ENCODE measurements at regions not wholly inside any gene's neighbourhood (a gene's known extent, or its start where the extent isn't known, plus 50 kb on each side); places are given as distances from the start of the nearest gene placed in this dataset.

DNA sequence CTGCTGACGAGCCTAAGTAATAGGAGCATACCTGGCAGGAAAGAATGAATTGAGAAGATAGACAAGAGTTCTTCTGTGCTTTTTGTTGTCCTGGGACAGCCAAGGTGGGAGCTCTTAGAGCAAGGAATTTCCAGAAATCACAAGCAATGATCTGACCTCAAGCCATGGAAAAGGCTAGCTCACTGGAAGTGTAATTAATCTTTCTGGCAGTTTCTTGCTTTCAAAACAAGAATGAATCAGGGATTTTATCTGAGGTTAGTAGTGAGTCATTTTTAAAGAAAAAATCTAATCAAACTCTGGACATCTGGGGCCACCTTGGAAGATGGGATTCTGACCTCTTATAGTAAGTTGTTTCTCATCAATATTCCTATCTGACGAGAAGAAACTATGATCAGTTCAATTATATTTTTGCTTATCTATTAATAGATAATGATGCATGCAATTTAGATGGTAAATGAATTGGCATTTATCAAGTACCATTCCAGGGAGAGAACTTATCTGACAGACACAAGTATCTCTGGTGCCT lies 98.0 kb downstream of the ADCYAP1 start:
- no peaks in the 10 kb centered on the region for H3K36me3 Mint-ChIP-seq (ENCODE audit: low read depth)
- CTCF ChIA-PET: no interaction called here
- POLR2A ChIA-PET: no interaction called here
- no peaks in the 10 kb centered on the region for H3K4me1 Mint-ChIP-seq (ENCODE audit: low read depth)
- no peak overlapping the region for H3K27ac Mint-ChIP-seq
- no peaks in the 10 kb centered on the region for H3K9me3 Mint-ChIP-seq (ENCODE audit: insufficient read depth)
- H3K27me3 Mint-ChIP-seq (ENCODE audit: low read depth): no peaks in the 10 kb centered on the region
- no peak overlapping the region for H3K4me3 Mint-ChIP-seq
- ATAC-seq (no peak), DNase-seq (no peak)

DNA sequence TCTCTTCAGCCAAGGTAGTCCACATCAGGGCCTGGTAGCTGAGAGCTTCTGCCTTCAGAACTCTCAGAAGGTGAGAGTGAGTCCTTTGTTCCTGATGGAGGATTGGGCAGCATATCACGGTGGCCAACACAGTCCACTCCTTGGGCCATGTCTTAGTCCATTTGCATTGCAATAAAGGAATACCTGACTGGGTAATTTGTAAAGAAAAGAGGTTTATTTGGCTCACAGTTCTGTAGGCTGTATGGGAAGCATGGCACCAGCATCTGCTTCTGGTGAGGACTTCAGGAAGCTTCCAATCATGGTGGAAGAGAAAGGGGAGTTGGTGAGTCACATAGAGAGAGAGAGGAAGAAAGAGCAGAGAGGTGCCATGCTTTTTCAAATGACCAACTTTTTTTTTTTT lies 98.8 kb downstream of the ADCYAP1 start:
- ChIA-PET CTCF (no interaction called here), POLR2A (no interaction called here)
- Mint-ChIP-seq H3K27me3 (ENCODE audit: low read depth) (no peaks in the 10 kb centered on the region), H3K4me3 (no peak overlapping the region), H3K36me3 (ENCODE audit: low read depth) (no peaks in the 10 kb centered on the region), H3K4me1 (ENCODE audit: low read depth) (no peaks in the 10 kb centered on the region), H3K9me3 (ENCODE audit: insufficient read depth) (no peaks in the 10 kb centered on the region), H3K27ac (no peak overlapping the region)
- DNase-seq: no peak
- no peak for ATAC-seq

DNA sequence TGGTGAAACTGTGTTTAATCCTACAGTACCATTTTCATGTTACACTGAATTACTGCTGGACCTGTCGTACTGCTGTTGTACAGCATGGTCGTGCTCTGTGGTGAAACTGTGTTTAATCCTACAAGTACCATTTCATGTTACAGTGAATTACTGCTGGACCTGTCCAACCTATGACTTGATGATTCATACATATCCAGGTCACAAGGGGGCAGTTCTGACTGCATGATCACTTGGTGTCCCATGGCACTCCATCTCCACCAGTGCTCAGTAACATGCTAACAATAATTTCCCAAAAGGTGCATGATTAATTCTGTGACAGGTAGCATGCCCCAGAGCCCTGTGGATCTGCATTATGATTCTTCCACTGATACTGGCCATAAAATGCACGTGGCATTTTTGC lies 101.6 kb downstream of the ADCYAP1 start:
- ChIA-PET POLR2A (no interaction called here), CTCF (no interaction called here)
- ATAC-seq (no peak), DNase-seq (no peak)
- H3K4me1 Mint-ChIP-seq (ENCODE audit: low read depth): no peaks in the 10 kb centered on the region
- H3K36me3 Mint-ChIP-seq (ENCODE audit: low read depth): no peaks in the 10 kb centered on the region
- H3K27ac Mint-ChIP-seq: no peak overlapping the region
- no peaks in the 10 kb centered on the region for H3K9me3 Mint-ChIP-seq (ENCODE audit: insufficient read depth)
- no peak overlapping the region for H3K4me3 Mint-ChIP-seq
- H3K27me3 Mint-ChIP-seq (ENCODE audit: low read depth): no peaks in the 10 kb centered on the region

DNA sequence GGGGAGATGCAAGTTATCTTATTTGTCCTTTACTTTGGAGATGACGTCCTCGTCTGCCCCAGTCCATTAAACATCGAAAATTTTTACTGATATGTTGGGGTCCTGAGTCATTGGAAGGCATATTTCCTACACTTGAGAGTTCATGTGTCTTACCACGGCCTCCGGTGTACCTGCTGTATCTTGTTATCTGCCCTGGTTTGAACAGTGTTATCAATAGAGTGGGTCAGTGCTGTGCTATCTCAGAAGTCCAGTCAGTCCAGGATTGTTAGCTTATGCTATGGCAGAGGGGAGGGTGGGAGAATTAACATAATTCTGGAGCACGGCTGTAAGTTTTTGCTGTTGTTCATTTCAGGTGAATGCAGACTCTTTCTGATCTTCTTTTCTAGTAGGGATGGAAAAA lies 102.3 kb downstream of the ADCYAP1 start:
- no peak overlapping the region for H3K27ac Mint-ChIP-seq
- POLR2A ChIA-PET: no interaction called here
- no peaks in the 10 kb centered on the region for H3K9me3 Mint-ChIP-seq (ENCODE audit: insufficient read depth)
- H3K4me1 Mint-ChIP-seq (ENCODE audit: low read depth): no peaks in the 10 kb centered on the region
- no peaks in the 10 kb centered on the region for H3K27me3 Mint-ChIP-seq (ENCODE audit: low read depth)
- CTCF ChIA-PET: no interaction called here
- DNase-seq: no peak
- no peaks in the 10 kb centered on the region for H3K36me3 Mint-ChIP-seq (ENCODE audit: low read depth)
- no peak for ATAC-seq
- H3K4me3 Mint-ChIP-seq: no peak overlapping the region

DNA sequence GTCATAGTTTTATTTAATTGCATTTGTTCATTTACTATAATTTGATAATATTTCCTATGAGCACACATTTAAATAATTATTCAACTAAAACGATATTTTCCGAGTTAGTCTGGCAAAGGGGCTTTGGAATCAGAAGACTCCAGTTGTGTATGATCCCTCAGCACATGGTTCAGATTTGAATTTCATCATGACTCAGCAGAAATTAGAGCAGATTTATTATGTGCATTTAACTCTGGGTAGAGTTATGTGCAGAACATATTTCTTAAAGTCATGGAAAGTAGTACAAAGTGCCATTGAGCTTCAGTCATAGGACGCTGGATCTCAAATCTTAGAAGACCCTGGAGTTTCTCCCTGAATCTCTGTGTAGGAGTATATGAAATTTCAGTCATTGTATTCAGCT lies 106.7 kb downstream of the ADCYAP1 start:
- POLR2A ChIA-PET: no interaction called here
- CTCF ChIA-PET: no interaction called here
- Mint-ChIP-seq H3K27ac (no peak overlapping the region), H3K4me3 (no peak overlapping the region), H3K36me3 (ENCODE audit: low read depth) (no peaks in the 10 kb centered on the region), H3K27me3 (ENCODE audit: low read depth) (no peaks in the 10 kb centered on the region), H3K4me1 (ENCODE audit: low read depth) (no peaks in the 10 kb centered on the region), H3K9me3 (ENCODE audit: insufficient read depth) (no peaks in the 10 kb centered on the region)
- no peak for DNase-seq
- no peak for ATAC-seq

DNA sequence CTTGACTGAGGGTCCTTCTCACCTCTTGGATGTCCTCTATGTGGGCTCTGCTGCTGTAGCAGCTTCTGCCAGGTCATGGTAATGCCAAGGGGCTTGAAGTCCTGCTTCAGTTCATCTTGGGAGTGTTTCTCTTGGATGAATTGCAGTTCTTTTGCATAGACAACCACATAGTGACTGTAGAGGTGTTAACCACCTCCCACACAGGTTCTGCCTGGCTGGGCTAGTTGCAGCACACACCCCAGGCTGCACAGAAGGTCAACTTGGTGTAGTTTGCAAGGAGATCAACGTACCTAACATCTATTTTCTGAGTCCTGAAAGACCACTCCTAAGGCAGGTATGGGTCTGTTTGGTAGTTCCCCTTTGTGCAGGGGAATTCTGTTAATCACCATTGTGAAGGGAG lies 108.1 kb downstream of the ADCYAP1 start:
- Mint-ChIP-seq H3K4me1 (ENCODE audit: low read depth) (no peaks in the 10 kb centered on the region), H3K36me3 (ENCODE audit: low read depth) (no peaks in the 10 kb centered on the region), H3K27ac (no peak overlapping the region), H3K27me3 (ENCODE audit: low read depth) (no peaks in the 10 kb centered on the region), H3K4me3 (no peak overlapping the region), H3K9me3 (ENCODE audit: insufficient read depth) (no peaks in the 10 kb centered on the region)
- ATAC-seq (no peak), DNase-seq (no peak)
- ChIA-PET CTCF (no interaction called here), POLR2A (no interaction called here)

DNA sequence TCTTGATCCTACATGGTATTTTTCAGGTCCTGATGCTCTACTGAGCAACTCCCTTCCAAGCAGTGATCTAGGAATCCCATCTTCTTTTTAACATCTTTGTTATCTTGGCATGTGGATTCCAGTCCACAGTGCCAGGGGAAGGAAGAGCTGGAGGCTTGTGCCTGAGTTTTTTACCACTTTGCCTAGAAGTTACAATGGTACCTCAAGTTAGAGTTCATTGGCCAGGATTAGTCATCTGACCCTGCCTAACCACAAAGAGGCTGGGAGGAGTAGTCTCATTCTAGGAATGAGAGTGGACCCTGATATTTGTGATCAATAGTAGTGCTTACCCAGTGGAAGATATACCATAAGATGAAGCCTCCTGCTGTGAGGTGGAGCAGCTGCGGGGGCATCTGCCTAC lies 109.3 kb downstream of the ADCYAP1 start:
- DNase-seq (no peak), ATAC-seq (no peak)
- Mint-ChIP-seq H3K4me1 (ENCODE audit: low read depth) (no peaks in the 10 kb centered on the region), H3K36me3 (ENCODE audit: low read depth) (no peaks in the 10 kb centered on the region), H3K27me3 (ENCODE audit: low read depth) (no peaks in the 10 kb centered on the region), H3K4me3 (no peak overlapping the region), H3K27ac (no peak overlapping the region), H3K9me3 (ENCODE audit: insufficient read depth) (no peaks in the 10 kb centered on the region)
- ChIA-PET CTCF (interaction anchor here (0.5 kb wide), 1 partner anchor 233 kb away, joined by 3 read pairs; no protein-coding TSS in a partner anchor), POLR2A (no interaction called here)

DNA sequence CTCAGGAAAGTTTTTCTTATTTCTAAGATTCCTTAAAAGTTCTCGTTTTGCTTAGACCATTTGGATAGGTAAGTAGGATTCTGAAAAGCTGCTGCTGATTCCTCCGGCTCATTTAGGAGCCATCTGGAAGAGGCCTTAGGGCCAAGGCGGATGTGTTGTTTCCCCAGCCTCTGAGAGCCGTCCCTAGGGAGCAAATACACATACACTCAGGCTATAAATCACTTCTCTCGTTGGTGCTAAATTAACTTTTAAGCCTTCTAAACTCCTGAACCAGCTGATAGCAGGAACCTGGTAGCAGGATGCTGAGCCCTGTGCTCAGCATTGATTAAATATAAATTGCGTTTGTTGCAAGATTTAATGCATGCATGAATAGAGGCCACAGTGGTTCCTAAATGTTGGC lies 109.8 kb downstream of the ADCYAP1 start:
- ChIA-PET POLR2A (no interaction called here), CTCF (no interaction called here)
- no peak overlapping the region for H3K27ac Mint-ChIP-seq

DNA sequence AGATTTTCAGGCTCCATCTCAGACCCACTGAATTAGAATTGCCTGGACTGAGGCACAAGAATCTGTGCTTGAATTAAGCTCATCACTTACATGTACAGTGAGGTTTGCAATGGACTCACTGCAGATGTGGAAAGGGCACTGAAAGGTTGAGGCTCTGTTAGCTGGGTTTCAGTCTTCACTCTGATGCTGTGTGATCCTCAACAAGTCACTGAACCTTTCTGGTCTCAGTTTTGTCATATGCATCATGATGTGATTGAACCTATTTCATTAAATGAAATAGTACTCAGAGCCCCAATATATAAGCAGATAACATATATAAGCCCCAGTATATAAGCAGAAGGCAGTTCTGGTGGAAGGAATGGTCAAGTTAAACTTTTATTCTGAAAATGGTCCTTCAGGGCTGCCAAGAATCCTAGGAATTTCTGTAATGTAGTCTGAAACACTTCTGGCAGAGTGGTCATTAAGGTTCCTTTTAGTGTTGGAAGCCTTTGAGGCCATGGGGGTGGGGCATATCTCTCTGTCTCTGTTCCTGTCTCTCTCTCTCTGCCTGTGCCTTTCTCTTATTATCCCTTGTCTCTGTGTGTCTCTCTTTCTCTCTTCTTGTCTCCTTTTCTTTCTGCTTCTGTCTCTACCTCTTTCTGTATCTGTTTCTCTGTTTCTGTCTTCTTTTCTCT lies 110.4 kb downstream of the ADCYAP1 start:
- Mint-ChIP-seq H3K9me3 (ENCODE audit: insufficient read depth) (no peaks in the 10 kb centered on the region), H3K27me3 (ENCODE audit: low read depth) (peaks cover 2% of the 10 kb centered on the region), H3K36me3 (ENCODE audit: low read depth) (no peaks in the 10 kb centered on the region), H3K27ac (no peak overlapping the region), H3K4me1 (ENCODE audit: low read depth) (no peaks in the 10 kb centered on the region), H3K4me3 (no peak overlapping the region)
- ChIA-PET POLR2A (no interaction called here), CTCF (no interaction called here)
- no peak for ATAC-seq
- DNase-seq: no peak

More for the DNA sequence above, 109.8 kb downstream of the ADCYAP1 start:
- Mint-ChIP-seq H3K4me3 (no peak overlapping the region), H3K36me3 (ENCODE audit: low read depth) (no peaks in the 10 kb centered on the region), H3K4me1 (ENCODE audit: low read depth) (no peaks in the 10 kb centered on the region), H3K9me3 (ENCODE audit: insufficient read depth) (no peaks in the 10 kb centered on the region), H3K27me3 (ENCODE audit: low read depth) (peaks cover 2% of the 10 kb centered on the region)
- ATAC-seq (no peak), DNase-seq (no peak)

DNA sequence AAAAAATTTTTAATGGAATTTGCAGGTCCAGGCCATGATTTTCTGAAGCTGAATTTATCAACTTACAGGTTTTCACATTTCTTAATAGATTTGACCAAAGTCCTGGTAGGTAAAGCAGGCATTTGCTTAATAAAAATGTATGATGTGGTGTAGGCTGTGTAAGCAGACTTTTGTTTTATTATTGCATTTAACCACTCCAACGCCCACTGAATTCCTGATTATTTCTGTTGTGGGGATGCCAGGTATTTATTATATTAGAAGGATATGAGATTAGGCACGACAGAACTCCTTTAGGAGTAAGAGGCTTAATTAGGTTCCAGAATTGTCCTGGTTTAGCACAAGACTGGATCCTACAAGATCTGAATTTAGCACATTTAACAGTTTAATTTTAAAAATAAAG lies 111.1 kb downstream of the ADCYAP1 start:
- no peak overlapping the region for H3K27ac Mint-ChIP-seq
- H3K4me3 Mint-ChIP-seq: no peak overlapping the region
- H3K4me1 Mint-ChIP-seq (ENCODE audit: low read depth): no peaks in the 10 kb centered on the region
- H3K9me3 Mint-ChIP-seq (ENCODE audit: insufficient read depth): no peaks in the 10 kb centered on the region
- no peaks in the 10 kb centered on the region for H3K36me3 Mint-ChIP-seq (ENCODE audit: low read depth)
- ChIA-PET POLR2A (no interaction called here), CTCF (no interaction called here)
- no peak for DNase-seq
- ATAC-seq: no peak
- H3K27me3 Mint-ChIP-seq (ENCODE audit: low read depth): peaks cover 2% of the 10 kb centered on the region

DNA sequence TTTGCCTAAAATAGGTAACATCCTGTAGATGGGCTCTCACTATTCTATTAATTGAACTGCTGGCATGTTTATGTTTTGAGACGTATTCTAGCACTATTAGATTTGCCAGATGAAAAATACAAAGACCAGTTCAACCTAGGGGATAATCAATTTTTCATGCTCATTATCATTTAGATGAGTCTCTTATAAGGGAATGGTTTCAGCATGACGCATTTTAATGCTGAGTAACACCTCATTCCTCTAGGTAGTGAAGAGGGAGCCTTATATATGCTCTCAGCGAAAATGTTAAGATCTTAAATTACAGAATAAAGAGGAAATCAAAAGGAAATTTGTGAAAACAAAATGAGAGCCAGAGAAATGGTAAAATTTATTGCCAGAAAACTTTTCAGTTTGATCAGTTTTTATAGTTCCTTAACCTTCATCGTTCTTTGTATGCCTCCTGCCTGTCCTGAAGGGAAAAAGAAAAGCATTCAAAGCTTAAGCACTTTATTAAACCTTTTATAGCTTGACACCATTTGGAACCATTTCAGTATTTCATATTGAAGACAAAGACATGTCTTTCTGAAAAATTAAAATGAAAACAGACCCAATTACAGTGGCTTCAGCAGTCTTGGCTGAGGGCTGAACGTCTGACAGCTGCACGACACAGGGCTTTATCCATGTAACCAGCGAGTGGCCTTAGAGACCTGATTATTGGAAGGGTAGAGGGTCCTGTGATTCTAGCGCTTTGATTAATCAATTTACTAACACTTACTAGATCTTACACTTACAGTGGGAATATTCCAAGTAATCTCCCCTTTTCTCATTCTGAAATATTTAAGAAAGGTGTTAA lies 112.8 kb downstream of the ADCYAP1 start:
- H3K27ac Mint-ChIP-seq: no peak overlapping the region
- no peaks in the 10 kb centered on the region for H3K4me1 Mint-ChIP-seq (ENCODE audit: low read depth)
- H3K4me3 Mint-ChIP-seq: no peak overlapping the region
- H3K9me3 Mint-ChIP-seq (ENCODE audit: insufficient read depth): no peaks in the 10 kb centered on the region
- no peak for DNase-seq
- peaks cover 2% of the 10 kb centered on the region for H3K27me3 Mint-ChIP-seq (ENCODE audit: low read depth)
- no peaks in the 10 kb centered on the region for H3K36me3 Mint-ChIP-seq (ENCODE audit: low read depth)
- CTCF ChIA-PET: no interaction called here
- no peak for ATAC-seq
- POLR2A ChIA-PET: no interaction called here

DNA sequence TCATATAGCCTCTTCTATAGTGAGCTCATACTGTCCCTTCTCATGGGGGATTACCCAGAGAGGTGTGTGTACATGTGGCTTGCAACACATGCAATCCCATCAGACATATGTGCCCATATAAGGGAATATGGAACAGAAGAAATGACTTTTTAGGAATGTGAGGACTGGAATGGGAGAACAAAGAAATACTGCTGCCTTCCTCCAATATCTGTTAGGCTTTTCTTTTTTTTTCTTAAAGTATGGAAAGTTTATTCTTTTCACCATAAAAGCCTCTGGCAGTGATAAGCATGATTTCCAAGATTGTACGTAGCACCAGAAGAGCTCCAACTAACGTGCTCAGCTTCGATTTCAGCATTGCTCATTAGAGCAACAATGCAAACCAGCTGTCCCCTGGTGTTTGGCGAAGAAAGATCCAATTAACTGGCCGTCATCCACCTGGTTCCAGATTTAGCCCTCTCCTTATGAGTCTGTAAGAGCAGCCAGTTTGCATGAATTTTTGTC lies 113.6 kb downstream of the ADCYAP1 start:
- Mint-ChIP-seq H3K36me3 (ENCODE audit: low read depth) (no peaks in the 10 kb centered on the region), H3K9me3 (ENCODE audit: insufficient read depth) (no peaks in the 10 kb centered on the region), H3K4me3 (no peak overlapping the region), H3K27ac (no peak overlapping the region), H3K27me3 (ENCODE audit: low read depth) (peaks cover 2% of the 10 kb centered on the region), H3K4me1 (ENCODE audit: low read depth) (no peaks in the 10 kb centered on the region)
- DNase-seq: no peak
- no peak for ATAC-seq
- ChIA-PET POLR2A (no interaction called here), CTCF (no interaction called here)

Measured in activated CD8-positive, alpha-beta T cell treated with anti-CD3 and anti-CD28 coated beads, Interleukin-2, amount 10 ng/mL, durations not matched to agents 7 days and 5 days (primary cell).